Right atrium auricular region (tissue), 2 donors: ENCODE measurements at regions not wholly inside any gene's neighbourhood (a gene's known extent, or its start where the extent isn't known, plus 50 kb on each side); places are given as distances from the start of the nearest gene placed in this dataset.

Source experiments
- DNase-seq: peaks from one replicate; pipeline ENCODE4 v3.0.0-alpha.2; 2019; ENCODE audit warnings: low spot score
- H3K27ac ChIP-seq, 2 donors: fragments of 200-600 bp; sonication (generic); 1 replicate in 1 of 2; 2 replicates in 1 of 2; pipeline ENCODE4 v1.5.1; 2016 to 2019
- H3K27me3 ChIP-seq, 2 donors: fragments of 200-600 bp; sonication (generic); one replicate each; pipeline versions ENCODE4 v1.5.1 to v1.6.0; 2017 to 2019
- H3K36me3 ChIP-seq: fragments of 200-600 bp; sonication (generic); one replicate; pipeline ENCODE4 v1.5.1; 2016
- H3K4me1 ChIP-seq, 2 donors: fragments of 200-600 bp; sonication (generic); one replicate each; pipeline versions ENCODE4 v1.5.1 to v1.6.0; 2017 to 2019
- H3K4me3 ChIP-seq, 2 donors: fragments of 200-600 bp; sonication (generic); 1 replicate in 1 of 2; 2 replicates in 1 of 2; pipeline ENCODE4 v1.5.1; 2017 to 2019; ENCODE audit warnings: mild to moderate bottlenecking in 1 of 2, moderate library complexity in 1 of 2
- H3K9me3 ChIP-seq, 2 donors: fragments of 200-600 bp; sonication (generic); one replicate each; pipeline ENCODE4 v1.5.1; 2019
- CTCF ChIP-seq, 2 donors: fragments of 200-600 bp; sonication (generic); IDR thresholded peaks; one replicate each; pipeline ENCODE4 v1.5.1; 2019; ENCODE audit warnings: antibody characterized with exemption in 2 of 2

GRCh38 chr14:98582276-98582675, 689.7 kb downstream of the BCL11B start:
- H3K4me1 ChIP-seq: no peaks in the 10 kb centered on the region
- TF ChIP-seq CTCF (IDR thresholded peaks at IDR 0.05): no peak

GRCh38 chr14:98591161-98591560, 680.8 kb downstream of the BCL11B start:
- Histone ChIP-seq H3K9me3 (no peaks in the 10 kb centered on the region), H3K4me1 (no peaks in the 10 kb centered on the region), H3K4me3 (no peak overlapping the region), H3K27me3 (no peaks in the 10 kb centered on the region), H3K27ac (no peak overlapping the region), H3K36me3 (no peaks in the 10 kb centered on the region)
- TF ChIP-seq CTCF (IDR thresholded peaks at IDR 0.05): no peak
- DNase-seq: no peak

More at GRCh38 chr14:98582276-98582675, 689.7 kb downstream of the BCL11B start:
- Histone ChIP-seq H3K27ac (no peak overlapping the region), H3K36me3 (no peaks in the 10 kb centered on the region), H3K27me3 (no peaks in the 10 kb centered on the region), H3K9me3 (peaks cover 0 to 3% of the 10 kb centered on the region in 2 donors), H3K4me3 (no peak overlapping the region)
- no peak for DNase-seq

GRCh38 chr14:98592611-98593170, 679.3 kb downstream of the BCL11B start:
- Histone ChIP-seq H3K27me3 (no peaks in the 10 kb centered on the region), H3K27ac (no peak overlapping the region), H3K4me1 (no peaks in the 10 kb centered on the region), H3K36me3 (no peaks in the 10 kb centered on the region), H3K4me3 (no peak overlapping the region), H3K9me3 (no peaks in the 10 kb centered on the region)
- DNase-seq: no peak
- no peak for TF ChIP-seq CTCF (IDR thresholded peaks at IDR 0.05)

GRCh38 chr14:98593361-98593761, 678.6 kb downstream of the BCL11B start:
- Histone ChIP-seq H3K9me3 (no peaks in the 10 kb centered on the region), H3K36me3 (no peaks in the 10 kb centered on the region), H3K27ac (no peak overlapping the region), H3K27me3 (no peaks in the 10 kb centered on the region), H3K4me3 (no peak overlapping the region), H3K4me1 (no peaks in the 10 kb centered on the region)
- TF ChIP-seq CTCF (IDR thresholded peaks at IDR 0.05): no peak
- DNase-seq: no peak

- Histone ChIP-seq H3K4me3 (no peak overlapping the region), H3K4me1 (no peaks in the 10 kb centered on the region), H3K9me3 (no peaks in the 10 kb centered on the region), H3K36me3 (no peaks in the 10 kb centered on the region), H3K27me3 (no peaks in the 10 kb centered on the region), H3K27ac (no peak overlapping the region)
- DNase-seq: no peak
- TF ChIP-seq CTCF (IDR thresholded peaks at IDR 0.05): no peak
Observed at GRCh38 chr14:98594156-98594555, 677.8 kb downstream of the BCL11B start.

GRCh38 chr14:98598576-98598975, 673.4 kb downstream of the BCL11B start:
- Histone ChIP-seq H3K27me3 (no peaks in the 10 kb centered on the region), H3K4me1 (no peaks in the 10 kb centered on the region), H3K36me3 (no peaks in the 10 kb centered on the region), H3K9me3 (no peaks in the 10 kb centered on the region), H3K27ac (no peak overlapping the region), H3K4me3 (no peak overlapping the region)
- no peak for TF ChIP-seq CTCF (IDR thresholded peaks at IDR 0.05)
- no peak for DNase-seq
